ENCODE measurements at regions not wholly inside any gene's neighbourhood (a gene's known extent, or its start where the extent isn't known, plus 50 kb on each side); places are given as distances from the start of the nearest gene placed in this dataset.

DNA sequence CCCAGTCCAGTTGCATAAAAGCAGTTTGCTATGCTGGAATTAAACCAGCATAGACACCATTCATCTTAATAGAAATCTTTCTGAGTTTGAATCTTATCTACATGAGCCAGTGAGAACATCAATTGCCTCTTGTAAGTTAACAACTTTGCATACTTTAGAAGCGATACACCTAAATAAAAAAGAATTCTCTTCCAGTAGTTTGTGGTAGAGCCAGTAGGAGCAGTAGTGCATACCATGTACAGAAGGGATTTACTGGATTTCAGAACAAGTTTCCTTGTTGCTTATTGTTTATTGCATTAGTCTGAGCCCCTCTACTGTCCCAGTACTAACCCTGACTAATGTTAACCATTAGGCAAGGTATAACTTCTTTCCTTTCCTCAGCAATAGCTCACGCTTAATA is 313.1 kb downstream of the TGFB2 start:
- Mint-ChIP-seq H3K4me3 (no peak overlapping the region), H3K36me3 (no peaks in the 10 kb centered on the region), H3K27me3 (peaks cover 6% of the 10 kb centered on the region), H3K4me1 (no peaks in the 10 kb centered on the region), H3K9me3 (no peaks in the 10 kb centered on the region), H3K27ac (no peak overlapping the region)
- DNase-seq (ENCODE audit: low spot score in 2 of 2) (no peak), ATAC-seq (ENCODE audit: low read depth) (no peak)

DNA sequence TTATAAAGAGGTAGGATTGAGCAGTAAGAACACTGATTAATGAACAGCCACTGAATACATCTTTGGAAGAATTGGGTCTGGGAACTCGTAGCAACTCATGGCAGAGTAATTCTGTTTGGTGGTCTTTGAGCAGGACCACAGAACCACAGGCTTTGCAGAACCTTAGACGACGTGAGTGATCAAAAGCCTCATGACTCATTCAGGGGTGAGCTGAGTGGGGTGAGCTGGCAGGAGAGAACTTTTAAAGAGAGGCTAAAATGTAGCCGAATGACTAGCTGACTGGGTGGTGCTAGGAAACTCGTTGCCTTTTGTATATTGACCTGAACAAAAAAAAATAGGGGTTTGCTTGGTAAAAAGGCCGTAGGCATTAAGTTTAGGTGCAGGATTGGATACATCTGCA is 313.8 kb downstream of the TGFB2 start:
- no peak for DNase-seq (ENCODE audit: low spot score in 2 of 2)
- H3K27ac Mint-ChIP-seq = no peak overlapping the region
- no peak for ATAC-seq (ENCODE audit: low read depth)
- H3K4me1 Mint-ChIP-seq = no peaks in the 10 kb centered on the region
- peaks cover 4% of the 10 kb centered on the region for H3K27me3 Mint-ChIP-seq
- no peak overlapping the region for H3K4me3 Mint-ChIP-seq
- H3K36me3 Mint-ChIP-seq = no peaks in the 10 kb centered on the region
- H3K9me3 Mint-ChIP-seq = no peaks in the 10 kb centered on the region

DNA sequence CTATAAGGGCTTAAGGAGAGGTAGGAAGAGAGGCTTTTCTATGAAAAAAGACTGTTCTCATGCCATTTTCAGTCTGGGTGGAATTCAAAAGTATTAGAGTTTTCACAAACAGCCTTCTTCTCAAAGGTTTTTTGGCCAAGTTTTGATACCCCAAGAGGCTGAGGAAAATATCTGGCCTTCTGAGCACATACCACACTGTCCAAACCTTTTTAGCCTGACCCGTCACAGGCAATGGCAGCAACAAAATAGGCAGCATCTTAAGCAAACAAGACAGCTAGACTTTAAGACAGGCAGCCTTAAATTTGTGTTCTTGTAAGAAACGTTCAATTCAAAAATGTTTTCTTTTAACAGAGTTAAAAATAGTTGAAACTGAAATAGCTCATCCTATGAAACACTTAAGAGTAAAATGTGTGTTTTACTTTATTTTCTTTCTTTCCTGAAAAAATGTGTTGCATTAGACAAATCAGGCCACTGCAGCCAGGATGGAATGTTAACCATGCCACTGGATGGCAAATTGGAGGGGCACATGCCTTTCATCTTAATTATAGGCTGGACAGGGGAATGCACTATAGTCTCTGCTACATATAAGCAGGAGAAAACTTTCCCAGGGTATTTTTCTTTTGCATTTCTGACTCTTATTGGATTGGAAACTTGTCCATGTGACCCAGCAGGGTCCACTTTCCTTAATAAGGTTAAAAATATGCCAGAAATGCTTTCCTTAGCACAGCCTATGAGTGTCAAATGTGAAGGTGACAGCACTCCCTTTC is 315.0 kb downstream of the TGFB2 start:
- Mint-ChIP-seq H3K4me1 (no peaks in the 10 kb centered on the region), H3K4me3 (no peak overlapping the region), H3K27me3 (peaks cover 4% of the 10 kb centered on the region), H3K27ac (no peak overlapping the region), H3K9me3 (no peaks in the 10 kb centered on the region), H3K36me3 (no peaks in the 10 kb centered on the region)
- DNase-seq (ENCODE audit: low spot score in 2 of 2) = no peak
- no peak for ATAC-seq (ENCODE audit: low read depth)

DNA sequence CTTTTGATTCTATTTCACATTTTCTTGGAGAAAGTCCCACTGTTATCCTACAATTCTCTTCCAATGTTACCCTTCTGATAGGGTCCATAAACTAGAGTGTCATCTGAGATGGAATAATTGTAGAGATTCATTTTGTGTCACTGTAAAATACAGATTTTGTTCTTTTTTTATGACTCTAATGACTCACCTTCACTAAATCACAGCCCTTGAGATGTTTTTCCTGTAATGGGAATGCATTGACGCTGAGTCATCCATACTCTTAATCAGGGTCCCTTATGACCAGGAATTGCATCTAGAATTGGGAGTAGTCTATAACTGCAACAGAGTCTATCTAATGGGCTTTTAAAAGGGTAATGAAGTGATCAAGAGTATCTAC is 315.5 kb downstream of the TGFB2 start:
- ATAC-seq (ENCODE audit: low read depth) = no peak
- DNase-seq (ENCODE audit: low spot score in 2 of 2) = no peak
- no peaks in the 10 kb centered on the region for H3K4me1 Mint-ChIP-seq

DNA sequence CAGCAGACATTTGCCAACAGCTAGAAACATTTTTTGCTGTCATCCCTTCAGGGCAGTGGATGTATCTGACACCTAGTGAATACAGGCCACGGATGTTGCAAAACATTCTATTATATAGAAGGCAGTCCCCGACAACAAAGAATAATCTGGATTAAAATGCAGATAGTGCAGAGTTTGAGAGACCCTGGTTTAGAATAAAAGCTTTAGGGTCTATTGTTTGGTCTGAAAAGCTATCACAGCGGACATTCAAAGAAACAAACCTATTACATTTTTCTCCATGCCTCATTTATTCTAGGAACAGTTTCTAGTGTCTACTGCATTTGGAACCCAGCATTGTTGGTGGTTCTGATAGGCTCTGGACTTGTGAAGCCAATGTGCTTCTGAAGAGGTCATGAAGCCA is 316.3 kb downstream of the TGFB2 start:
- DNase-seq (ENCODE audit: low spot score in 2 of 2) (no peak), ATAC-seq (ENCODE audit: low read depth) (no peak)
- Mint-ChIP-seq H3K4me3 (no peak overlapping the region), H3K27ac (no peak overlapping the region), H3K27me3 (peaks cover 2% of the 10 kb centered on the region), H3K4me1 (no peaks in the 10 kb centered on the region), H3K36me3 (no peaks in the 10 kb centered on the region), H3K9me3 (no peaks in the 10 kb centered on the region)

More for the DNA sequence above, 315.5 kb downstream of the TGFB2 start:
- H3K4me3 Mint-ChIP-seq = no peak overlapping the region
- peaks cover 2% of the 10 kb centered on the region for H3K27me3 Mint-ChIP-seq
- H3K27ac Mint-ChIP-seq = no peak overlapping the region
- H3K36me3 Mint-ChIP-seq = no peaks in the 10 kb centered on the region
- H3K9me3 Mint-ChIP-seq = no peaks in the 10 kb centered on the region

DNA sequence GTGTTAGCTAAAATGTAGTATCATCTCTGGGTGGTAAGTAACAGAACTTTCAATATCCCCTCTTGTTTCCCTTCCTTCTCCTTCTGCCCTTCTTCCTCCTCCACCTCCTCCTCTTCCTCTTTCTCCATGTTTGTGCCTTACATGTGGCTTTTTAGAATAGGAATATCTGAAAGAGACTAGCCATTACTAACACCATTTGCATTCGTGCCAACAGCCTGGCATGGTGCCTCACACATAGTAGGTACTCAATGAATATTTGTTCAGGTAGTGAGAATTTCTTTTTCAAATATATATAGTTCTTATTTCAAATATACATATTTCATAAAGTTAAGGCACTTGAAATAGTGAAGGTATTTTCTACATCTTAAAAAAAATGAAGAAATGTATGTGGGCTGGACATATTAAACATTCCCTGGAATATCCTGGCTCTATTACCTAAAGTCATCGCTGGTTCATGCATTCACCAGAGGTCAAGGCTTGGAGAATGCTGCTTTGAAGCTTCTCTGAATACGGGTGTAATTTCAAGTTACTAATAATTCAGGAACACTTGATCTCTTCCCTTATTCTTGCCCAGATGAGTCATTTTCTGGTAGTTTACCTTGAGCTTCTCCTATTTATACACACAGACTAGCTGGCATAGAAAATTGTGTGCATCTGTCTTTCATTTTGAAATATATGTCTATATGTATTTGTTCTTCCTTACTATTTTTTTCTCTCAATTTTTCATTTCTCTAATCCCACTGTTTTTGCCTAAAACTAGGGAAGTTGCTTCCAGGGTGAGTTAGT is 319.4 kb downstream of the TGFB2 start:
- peaks cover 2% of the 10 kb centered on the region for H3K27me3 Mint-ChIP-seq
- ATAC-seq (ENCODE audit: low read depth) = no peak
- no peaks in the 10 kb centered on the region for H3K4me1 Mint-ChIP-seq
- H3K27ac Mint-ChIP-seq = no peak overlapping the region
- no peak overlapping the region for H3K4me3 Mint-ChIP-seq
- H3K36me3 Mint-ChIP-seq = no peaks in the 10 kb centered on the region
- DNase-seq (ENCODE audit: low spot score in 2 of 2) = no peak
- no peaks in the 10 kb centered on the region for H3K9me3 Mint-ChIP-seq

DNA sequence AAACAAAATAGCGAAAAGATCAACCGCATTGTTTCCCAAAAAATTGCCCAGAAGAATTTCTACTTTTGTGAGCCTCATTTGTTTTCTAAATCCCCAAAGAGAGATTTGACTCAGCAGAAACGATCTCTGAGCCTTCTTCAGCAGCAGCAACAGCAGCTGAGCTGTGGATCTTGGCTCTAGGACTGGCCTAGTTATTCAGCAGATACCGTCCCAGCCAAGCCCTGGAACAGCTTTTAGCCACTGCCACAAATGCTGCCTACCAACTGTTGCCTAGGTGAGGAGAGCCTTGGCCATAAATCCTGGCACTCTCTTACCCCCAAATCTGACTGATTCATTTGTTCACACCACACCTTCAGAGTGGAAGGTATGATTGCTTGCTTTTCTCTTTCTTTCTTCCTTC is 320.1 kb downstream of the TGFB2 start:
- Mint-ChIP-seq H3K4me1 (no peaks in the 10 kb centered on the region), H3K27ac (no peak overlapping the region), H3K27me3 (peaks cover 3% of the 10 kb centered on the region), H3K4me3 (no peak overlapping the region), H3K36me3 (peaks cover 1% of the 10 kb centered on the region), H3K9me3 (peaks cover 1% of the 10 kb centered on the region)
- DNase-seq (ENCODE audit: low spot score in 2 of 2) (no peak), ATAC-seq (ENCODE audit: low read depth) (no peak)

DNA sequence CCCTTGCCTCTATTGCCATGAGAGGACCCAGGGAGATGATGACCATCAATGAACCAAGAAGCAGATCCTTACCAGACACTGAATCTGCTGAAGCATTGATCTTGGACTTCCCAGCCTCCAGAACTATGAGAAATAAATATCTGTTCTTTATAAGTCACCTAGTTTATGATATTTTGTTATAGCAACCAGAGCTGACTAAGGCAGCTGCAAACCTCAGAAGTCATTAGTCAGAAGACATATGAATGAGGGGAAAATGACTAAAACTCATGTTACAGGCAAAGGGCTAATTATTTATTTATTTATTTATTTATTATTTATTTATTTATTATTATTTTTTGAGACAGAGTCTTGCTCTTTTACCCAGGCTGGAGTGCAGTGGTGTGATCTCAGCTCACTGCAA is 321.1 kb downstream of the TGFB2 start:
- Mint-ChIP-seq H3K36me3 (peaks cover 3% of the 10 kb centered on the region), H3K27ac (no peak overlapping the region), H3K4me3 (no peak overlapping the region), H3K27me3 (peaks cover 3% of the 10 kb centered on the region), H3K4me1 (no peaks in the 10 kb centered on the region), H3K9me3 (peaks cover 4% of the 10 kb centered on the region)
- no peak for ATAC-seq (ENCODE audit: low read depth)
- no peak for DNase-seq (ENCODE audit: low spot score in 2 of 2)

DNA sequence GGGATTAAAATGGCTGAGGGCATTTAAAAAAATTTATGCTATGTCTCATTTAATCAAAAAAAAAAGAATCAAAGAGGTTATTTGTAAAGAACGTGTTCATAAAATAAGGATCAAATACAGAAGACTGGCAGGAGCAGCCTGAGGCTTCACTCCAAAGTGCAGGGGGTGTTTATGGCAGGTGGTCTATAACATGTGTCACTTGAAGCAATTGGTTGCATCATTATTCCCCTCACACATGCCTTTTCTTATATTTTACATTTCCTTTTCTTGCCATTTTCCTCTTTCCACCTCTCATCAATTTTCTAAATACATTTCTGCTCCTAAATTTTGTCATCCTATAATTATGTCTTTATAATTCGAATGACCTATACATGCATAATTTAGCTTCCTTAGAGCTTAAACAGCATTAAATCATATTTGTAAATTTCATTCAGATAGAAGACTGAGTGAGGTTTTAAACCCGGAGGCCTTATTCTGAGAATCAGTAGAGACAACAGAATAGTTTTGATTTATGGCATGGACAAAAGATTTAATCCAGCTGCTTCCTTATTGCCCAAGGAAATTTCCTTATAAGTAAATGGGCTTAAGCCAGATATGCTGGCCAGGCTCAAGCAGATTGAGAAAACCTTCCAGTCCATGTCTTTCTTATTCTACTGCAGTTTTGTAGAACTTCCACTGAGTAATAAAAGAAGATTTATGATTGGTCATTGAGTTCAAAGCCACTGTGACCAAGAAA is 322.8 kb downstream of the TGFB2 start:
- H3K4me3 Mint-ChIP-seq = no peak overlapping the region
- H3K36me3 Mint-ChIP-seq = peaks cover 3% of the 10 kb centered on the region
- H3K9me3 Mint-ChIP-seq = peaks cover 4% of the 10 kb centered on the region
- ATAC-seq (ENCODE audit: low read depth) (no peak), DNase-seq (ENCODE audit: low spot score in 2 of 2) (no peak)
- H3K27ac Mint-ChIP-seq = no peak overlapping the region
- H3K4me1 Mint-ChIP-seq = no peaks in the 10 kb centered on the region
- H3K27me3 Mint-ChIP-seq = peaks cover 3% of the 10 kb centered on the region

DNA sequence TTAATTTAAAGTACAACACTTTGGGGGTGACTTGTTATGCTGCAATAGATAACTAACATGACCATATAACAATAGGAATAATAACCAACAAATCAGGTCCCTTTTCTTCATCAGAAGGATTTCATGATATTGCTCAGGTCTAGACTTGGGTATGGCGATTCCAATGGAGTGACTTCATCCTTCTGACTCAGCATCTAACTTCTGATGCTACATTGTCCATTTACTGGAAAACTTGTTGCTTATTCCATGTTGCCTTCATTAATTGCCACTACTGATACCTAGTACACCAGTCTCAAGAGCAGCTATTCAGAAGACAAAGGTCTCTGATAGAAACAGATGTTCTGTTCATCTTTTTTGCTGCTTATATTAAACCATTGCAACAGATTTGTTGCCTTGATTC is 324.3 kb downstream of the TGFB2 start:
- H3K27ac Mint-ChIP-seq = no peak overlapping the region
- peaks cover 3% of the 10 kb centered on the region for H3K36me3 Mint-ChIP-seq
- peaks cover 2% of the 10 kb centered on the region for H3K27me3 Mint-ChIP-seq
- DNase-seq (ENCODE audit: low spot score in 2 of 2) (no peak), ATAC-seq (ENCODE audit: low read depth) (no peak)
- no peak overlapping the region for H3K4me3 Mint-ChIP-seq
- H3K4me1 Mint-ChIP-seq = no peaks in the 10 kb centered on the region
- H3K9me3 Mint-ChIP-seq = peaks cover 4% of the 10 kb centered on the region

DNA sequence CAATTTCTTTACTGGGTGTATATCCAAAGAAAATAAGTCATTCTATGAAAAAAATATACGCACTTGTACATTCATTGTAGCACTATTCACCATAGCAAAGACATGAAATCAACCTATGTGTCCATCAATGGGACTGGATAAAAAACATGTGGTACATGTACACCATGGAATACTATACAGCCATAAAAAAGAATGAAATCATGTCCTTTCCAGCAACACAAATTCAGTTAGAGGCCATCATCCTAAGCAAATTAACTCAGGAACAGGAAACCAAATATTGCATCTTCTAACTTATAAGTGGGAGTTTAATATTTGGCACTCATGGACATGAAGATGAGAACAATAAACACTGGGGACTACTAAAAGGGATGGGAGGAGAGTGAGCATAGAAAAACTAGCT is 325.7 kb downstream of the TGFB2 start:
- H3K27me3 Mint-ChIP-seq = peaks cover 2% of the 10 kb centered on the region
- no peak overlapping the region for H3K27ac Mint-ChIP-seq
- DNase-seq (ENCODE audit: low spot score in 2 of 2) (no peak), ATAC-seq (ENCODE audit: low read depth) (no peak)
- no peaks in the 10 kb centered on the region for H3K4me1 Mint-ChIP-seq
- H3K9me3 Mint-ChIP-seq = peaks cover 4% of the 10 kb centered on the region
- H3K4me3 Mint-ChIP-seq = no peak overlapping the region
- peaks cover 3% of the 10 kb centered on the region for H3K36me3 Mint-ChIP-seq

DNA sequence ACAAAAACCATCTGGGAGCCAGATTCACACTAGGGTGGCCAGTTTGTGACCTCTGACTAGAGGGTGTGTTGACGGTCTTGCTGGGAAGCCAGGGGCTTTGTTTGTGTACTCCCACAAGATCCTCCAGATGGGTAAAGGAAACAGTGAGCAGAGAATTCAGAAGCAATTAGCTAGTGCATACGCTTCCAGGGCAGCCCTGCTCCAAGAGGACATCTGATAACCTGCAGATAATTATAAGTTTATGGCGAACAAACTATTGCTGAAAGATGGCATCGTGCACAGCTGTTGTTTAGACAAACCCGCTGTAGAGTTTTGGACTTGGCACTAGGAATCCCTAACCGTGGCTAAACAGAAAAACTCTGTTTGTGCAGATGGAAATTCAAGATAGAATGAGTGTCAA is 326.4 kb downstream of the TGFB2 start:
- H3K9me3 Mint-ChIP-seq = peaks cover 4% of the 10 kb centered on the region
- no peaks in the 10 kb centered on the region for H3K4me1 Mint-ChIP-seq
- H3K4me3 Mint-ChIP-seq = no peak overlapping the region
- H3K27me3 Mint-ChIP-seq = peaks cover 2% of the 10 kb centered on the region
- no peak overlapping the region for H3K27ac Mint-ChIP-seq
- peaks cover 3% of the 10 kb centered on the region for H3K36me3 Mint-ChIP-seq
- DNase-seq (ENCODE audit: low spot score in 2 of 2) (no peak), ATAC-seq (ENCODE audit: low read depth) (no peak)

DNA sequence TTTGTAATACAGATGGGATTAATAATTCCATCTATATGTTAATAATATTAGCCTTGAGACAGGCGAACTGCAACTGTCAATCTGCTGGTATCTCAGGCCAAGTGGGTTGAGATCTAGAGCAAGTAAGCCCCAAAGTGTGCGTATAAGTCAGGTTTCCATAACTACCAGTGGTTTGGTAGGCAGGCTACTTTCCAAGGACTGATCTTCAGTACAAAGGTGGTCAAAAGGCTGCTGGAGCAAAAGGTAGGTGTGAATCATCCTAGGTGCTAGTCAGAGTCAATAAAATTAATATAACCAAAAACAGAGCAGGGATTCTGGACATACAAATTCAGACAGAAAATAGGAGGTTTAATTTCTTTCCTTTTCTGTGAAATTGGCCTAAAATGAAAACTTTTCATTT is 328.0 kb downstream of the TGFB2 start:
- ATAC-seq (ENCODE audit: low read depth) = no peak
- Mint-ChIP-seq H3K27ac (no peak overlapping the region), H3K9me3 (peaks cover 4% of the 10 kb centered on the region), H3K4me1 (no peaks in the 10 kb centered on the region), H3K4me3 (no peak overlapping the region), H3K27me3 (peaks cover 2% of the 10 kb centered on the region), H3K36me3 (peaks cover 3% of the 10 kb centered on the region)
- DNase-seq (ENCODE audit: low spot score in 2 of 2) = no peak

DNA sequence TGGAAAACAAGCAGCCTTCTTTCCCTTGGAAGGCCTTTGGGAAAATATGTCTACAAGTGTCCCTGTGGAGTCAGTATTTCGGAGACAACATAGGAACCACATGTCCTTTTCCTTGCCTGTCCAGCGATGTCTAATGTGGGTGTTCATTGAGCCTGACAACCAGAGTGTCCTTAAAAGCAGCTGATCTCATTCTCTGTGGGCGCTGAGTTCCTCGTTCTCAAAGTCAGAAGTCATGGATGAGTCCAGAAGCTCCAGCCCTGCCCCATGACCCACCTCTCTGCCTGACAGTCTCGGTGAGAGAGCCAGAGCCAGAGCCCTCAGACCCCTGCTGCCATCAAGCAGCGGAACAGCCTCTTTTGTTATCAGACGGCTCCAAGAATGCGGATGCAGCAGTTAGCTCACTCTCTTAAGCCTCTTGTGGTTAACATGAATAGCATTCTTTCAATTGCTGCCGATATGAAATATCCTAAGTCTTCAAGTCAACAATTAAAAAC is 329.2 kb downstream of the TGFB2 start:
- Mint-ChIP-seq H3K9me3 (peaks cover 4% of the 10 kb centered on the region), H3K27ac (no peak overlapping the region), H3K4me3 (no peak overlapping the region), H3K27me3 (peaks cover 2% of the 10 kb centered on the region), H3K36me3 (peaks cover 3% of the 10 kb centered on the region), H3K4me1 (no peaks in the 10 kb centered on the region)
- DNase-seq (ENCODE audit: low spot score in 2 of 2) = no peak
- no peak for ATAC-seq (ENCODE audit: low read depth)

All from memory B cell (primary cell).